ENCODE measurements at regions not wholly inside any gene's neighbourhood (a gene's known extent, or its start where the extent isn't known, plus 50 kb on each side); places are given as distances from the start of the nearest gene placed in this dataset.

- no peak for TF ChIP-seq CTCF (IDR thresholded peaks at IDR 0.05)
- TF ChIP-seq POLR2AphosphoS5 (IDR thresholded peaks at IDR 0.05; ENCODE audit: low read depth, low read length), result no peak
- TF ChIP-seq SIN3A (IDR thresholded peaks at IDR 0.05; ENCODE audit: borderline replicate concordance, insufficient read depth, low read depth, low read length), result no peak
- TF ChIP-seq TCF7L2 (IDR thresholded peaks at IDR 0.05; ENCODE audit: low read depth, low read length), result no peak
Observed at GRCh38 chr12:24116548-24116947, 167.1 kb upstream of the SOX5 start.

Measured in Panc1 (cell line).